IMR-90 (cell line): ENCODE measurements at regions not wholly inside any gene's neighbourhood (a gene's known extent, or its start where the extent isn't known, plus 50 kb on each side); places are given as distances from the start of the nearest gene placed in this dataset.

Source experiments
- ATAC-seq: fragments of 200-7000 bp; cut with Tn5 transposase; 2 replicates; pipeline ENCODE4 v1.9.1; 2020; ENCODE audit warnings: low read depth, mild to moderate bottlenecking, moderate library complexity
- BruUV-seq: library from RNA; stranded (reverse); fragments of 400-500 nt; replicated peaks from 2 replicates; lab custom pipeline; 2021; lab: Mats Ljungman, UMichigan
- CTCF ChIA-PET: fragments of 300-600 bp; formaldehyde crosslinking; extraction: SDS; loops from one replicate; lab custom pipeline; 2021; ENCODE audit warnings: antibody characterized with exemption; lab: Yijun Ruan, JAX
- POLR2A ChIA-PET: fragments of 300-600 bp; sonication (Branson Sonifier 250); formaldehyde crosslinking; loops from one replicate; lab custom pipeline; 2022; ENCODE audit warnings: antibody characterized with exemption; ENCODE audit not compliant: unreplicated experiment; lab: Charles Lee
- DNase-seq: peaks from one replicate; pipeline ENCODE4 v3.0.0; 2013
- H2AFZ ChIP-seq: replicated peaks from 2 replicates; pipeline ENCODE3; 2013; ENCODE audit warnings: low read length, mild to moderate bottlenecking; ENCODE audit not compliant: poor library complexity
- H2AK5ac ChIP-seq: 2 replicates; pipeline ENCODE4 v1.6.1; 2013; ENCODE audit warnings: low read depth, low read length, inconsistent platforms
- H2AK9ac ChIP-seq: replicated peaks from 2 replicates; pipeline ENCODE3; 2013; ENCODE audit warnings: mild to moderate bottlenecking, low read depth, low read length, moderate library complexity; ENCODE audit not compliant: poor library complexity
- H2BK120ac ChIP-seq: 2 replicates; pipeline ENCODE4 v1.6.1; 2013; ENCODE audit warnings: low read depth, low read length, inconsistent platforms
- H2BK15ac ChIP-seq: 3 replicates; pipeline ENCODE4 v1.6.1; 2013; ENCODE audit warnings: low read depth, low read length, inconsistent platforms
- H2BK20ac ChIP-seq: 2 replicates; pipeline ENCODE4 v1.6.1; 2013; ENCODE audit warnings: low read depth, mild to moderate bottlenecking, inconsistent platforms, low read length, moderate library complexity
- H2BK5ac ChIP-seq: 2 replicates; pipeline ENCODE4 v1.6.1; 2013; ENCODE audit warnings: mild to moderate bottlenecking, low read depth, low read length, inconsistent platforms; ENCODE audit not compliant: poor library complexity, severe bottlenecking
- H3K14ac ChIP-seq: replicated peaks from 2 replicates; pipeline ENCODE4 v1.6.1; 2013; ENCODE audit warnings: low read depth, low read length, inconsistent platforms
- H3K18ac ChIP-seq: 2 replicates; pipeline ENCODE4 v1.6.1; 2013; ENCODE audit warnings: low read depth, low read length, control low read depth
- H3K23ac ChIP-seq: 2 replicates; pipeline ENCODE4 v1.6.1; 2013; ENCODE audit warnings: low read depth, low read length, inconsistent platforms
- H3K27ac ChIP-seq: 2 replicates; pipeline ENCODE4 v1.5.1; 2013; ENCODE audit warnings: mild to moderate bottlenecking, control low read depth, low read length; ENCODE audit not compliant: insufficient read depth
- H3K27me3 ChIP-seq: 2 replicates; pipeline ENCODE4 v1.6.1; 2013; ENCODE audit warnings: low read length; ENCODE audit not compliant: control insufficient read depth, insufficient read depth
- H3K36me3 ChIP-seq: 2 replicates; pipeline ENCODE4 v1.6.1; 2013; ENCODE audit warnings: low read length, mixed read lengths; ENCODE audit not compliant: control insufficient read depth, insufficient read depth
- H3K4ac ChIP-seq: 2 replicates; pipeline ENCODE4 v1.6.1; 2013; ENCODE audit warnings: low read depth, low read length, inconsistent platforms
- H3K4me1 ChIP-seq: 2 replicates; pipeline ENCODE4 v1.6.1; 2013; ENCODE audit warnings: low read length, mixed read lengths; ENCODE audit not compliant: control insufficient read depth, insufficient read depth
- H3K4me2 ChIP-seq: 2 replicates; pipeline ENCODE4 v1.6.1; 2013; ENCODE audit warnings: low read depth, mild to moderate bottlenecking, control low read depth, low read length, moderate library complexity
- H3K4me3 ChIP-seq: 2 replicates; pipeline ENCODE4 v1.5.1; 2013; ENCODE audit warnings: low read depth, mild to moderate bottlenecking, control low read depth, low read length, moderate library complexity; ENCODE audit not compliant: insufficient read depth
- H3K56ac ChIP-seq: 2 replicates; pipeline ENCODE4 v1.6.1; 2013; ENCODE audit warnings: low read length, inconsistent platforms; ENCODE audit not compliant: insufficient read depth; ENCODE audit errors: extremely low read depth
- H3K79me1 ChIP-seq, 2 experiments: 2 replicates each; pipeline ENCODE4 v1.6.1; 2013; ENCODE audit warnings: low read length in 2 of 2, inconsistent platforms in 1 of 2, low read depth in 1 of 2
- H3K9ac ChIP-seq: 2 replicates; pipeline ENCODE4 v1.6.1; 2013; ENCODE audit warnings: low read depth, low read length, control low read depth
- H3K9me1 ChIP-seq: 2 replicates; pipeline ENCODE4 v1.6.1; 2013; ENCODE audit warnings: low read length, inconsistent platforms; ENCODE audit not compliant: insufficient read depth
- H3K9me3 ChIP-seq: 2 replicates; pipeline ENCODE4 v1.6.1; 2013; ENCODE audit warnings: low read length; ENCODE audit not compliant: control insufficient read depth, insufficient read depth
- H4K20me1 ChIP-seq: 2 replicates; pipeline ENCODE4 v1.6.1; 2013; ENCODE audit warnings: low read length, inconsistent platforms; ENCODE audit not compliant: insufficient read depth
- H4K5ac ChIP-seq: 2 replicates; pipeline ENCODE4 v1.6.1; 2013; ENCODE audit warnings: mild to moderate bottlenecking, low read depth, low read length, control low read depth
- H4K8ac ChIP-seq, 2 experiments: 2 replicates each; pipeline ENCODE4 v1.6.1; 2013; ENCODE audit warnings: low read depth in 2 of 2, low read length in 2 of 2, control low read depth in 1 of 2, inconsistent platforms in 1 of 2
- H4K91ac ChIP-seq: 2 replicates; pipeline ENCODE4 v1.6.1; 2013; ENCODE audit warnings: low read depth, low read length, inconsistent platforms; ENCODE audit not compliant: insufficient read depth
- BHLHE40 ChIP-seq: fragments of 150-350 bp; IDR thresholded peaks from 2 replicates; pipeline ENCODE4 v1.6.1; 2016; ENCODE audit warnings: mild to moderate bottlenecking, low read depth, low read length
- MAFK ChIP-seq: IDR thresholded peaks from 2 replicates; pipeline ENCODE4 v1.6.1; 2012; ENCODE audit warnings: low read depth, low read length, improper control_type of control experiment
- NFE2L2 ChIP-seq: fragments of 150-350 bp; IDR thresholded peaks from 2 replicates; pipeline ENCODE4 v1.6.1; 2016; ENCODE audit warnings: low read depth, mild to moderate bottlenecking, low read length
- POLR2A ChIP-seq: IDR thresholded peaks from 2 replicates; pipeline ENCODE4 v1.6.1; 2012; ENCODE audit warnings: mild to moderate bottlenecking, low read depth, low read length
- RCOR1 ChIP-seq: IDR thresholded peaks from 2 replicates; pipeline ENCODE4 v1.6.1; 2012; ENCODE audit warnings: mild to moderate bottlenecking, low read length, improper control_type of control experiment; ENCODE audit not compliant: insufficient replicate concordance
- RFX5 ChIP-seq: IDR thresholded peaks from 2 replicates; pipeline ENCODE4 v1.8.0; 2012; ENCODE audit warnings: low read depth, mild to moderate bottlenecking, low read length, moderate library complexity
- WGBS, 2 experiments: methylation state at CpG; one replicate each; pipeline versions ENCODE4 v1.1.5 to v1.1.7; 2013; ENCODE audit warnings: missing lambda C conversion rate in 2 of 2; ENCODE audit not compliant: insufficient read length in 1 of 2; ENCODE audit errors: extremely low coverage in 2 of 2; 5-methylcytosine and 5-hydroxymethylcytosine counted together
- dilution Hi-C: fragments of 300-500 bp; cut with HindIII; formaldehyde crosslinking; loops from one replicate; pipeline ENCODE4 v1.14.3; 2018; ENCODE audit warnings: low sequenced_read_pairs; ENCODE audit not compliant: unreplicated experiment
- in situ Hi-C: fragments of 300-500 bp; cut with MboI; formaldehyde crosslinking; loops from 3 replicates; pipeline ENCODE4 v1.14.3; 2019; ENCODE audit warnings: low sequenced_read_pairs, inconsistent platforms, mixed read lengths
- intact Hi-C: fragments of 100-400 bp; cut with micrococcal nuclease; formaldehyde crosslinking; loops from 2 replicates; pipeline ENCODE4 v1.10.0; 2022

GRCh38 chr12:60997869-60998378, 1262.3 kb upstream of the USP15 start:
- no CpG with 5 or more reads among the region's 1 CpG for WGBS, 2 experiments

More at GRCh38 chr12:60997869-60998378, 1262.3 kb upstream of the USP15 start:
- in situ Hi-C loops: no loop called here
- no peaks in the 10 kb centered on the region for H4K20me1 ChIP-seq
- no peak overlapping the region for H3K18ac ChIP-seq
- no peak overlapping the region for H4K91ac ChIP-seq
- DNase-seq (no peak), ATAC-seq (no peak)
- H3K36me3 ChIP-seq: no peaks in the 10 kb centered on the region
- no peaks in the 10 kb centered on the region for H3K79me1 ChIP-seq
- no peak overlapping the region for H2BK5ac ChIP-seq
- H4K8ac ChIP-seq: no peak overlapping the region
- no peak overlapping the region for H3K9ac ChIP-seq
- no peak overlapping the region for H4K5ac ChIP-seq
- no peak overlapping the region for H3K14ac ChIP-seq
- H3K4me2 ChIP-seq: no peak overlapping the region
- no peaks in the 10 kb centered on the region for H3K9me3 ChIP-seq
- H3K4me3 ChIP-seq: no peak overlapping the region
- TF ChIP-seq POLR2A (no peak), NFE2L2 (no peak), MAFK (no peak), RCOR1 (no peak), BHLHE40 (no peak), RFX5 (no peak)
- POLR2A ChIA-PET: no interaction called here
- intact Hi-C loops: no loop called here
- no peak overlapping the region for H3K23ac ChIP-seq
- H3K27me3 ChIP-seq: no peaks in the 10 kb centered on the region
- no TSS peak for BruUV-seq
- CTCF ChIA-PET: no interaction called here
- H2BK15ac ChIP-seq: no peak overlapping the region
- H2AK9ac ChIP-seq: no peak overlapping the region
- H2BK20ac ChIP-seq: no peak overlapping the region
- no peak overlapping the region for H3K4ac ChIP-seq
- no peak overlapping the region for H3K56ac ChIP-seq
- no peak overlapping the region for H2BK120ac ChIP-seq
- H3K27ac ChIP-seq: no peak overlapping the region
- no peak overlapping the region for H2AFZ ChIP-seq
- dilution Hi-C loops: no loop called here
- no peak overlapping the region for H2AK5ac ChIP-seq
- no peaks in the 10 kb centered on the region for H3K9me1 ChIP-seq
- H3K4me1 ChIP-seq: no peaks in the 10 kb centered on the region
